EL (cell line): ENCODE measurements at regions not wholly inside any gene's neighbourhood (a gene's known extent, or its start where the extent isn't known, plus 50 kb on each side); places are given as distances from the start of the nearest gene placed in this dataset.

Experiments
- DNase-seq: peaks from one replicate; pipeline ENCODE4 v3.0.0-alpha.2; 2016

DNA sequence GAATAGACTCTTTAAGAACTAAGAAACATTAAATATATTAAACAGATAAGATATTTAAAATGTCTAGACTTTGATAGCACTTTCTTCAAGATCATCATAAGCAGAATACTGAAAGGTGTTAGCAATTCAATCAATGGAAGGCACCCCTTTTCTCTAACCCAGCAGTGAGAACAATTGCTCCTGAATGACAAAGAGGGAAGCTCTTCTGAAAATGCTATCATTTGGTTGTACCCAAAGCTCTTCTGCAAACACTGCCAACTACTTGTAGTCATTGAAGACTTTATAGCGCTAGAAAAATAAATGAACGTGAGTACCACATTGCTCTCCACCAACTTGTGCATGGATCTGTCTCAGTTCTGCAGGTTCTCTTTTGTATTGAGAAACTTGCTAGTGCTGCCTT lies 62.2 kb upstream of the LMO3 start:
- DNase-seq, result no peak

DNA sequence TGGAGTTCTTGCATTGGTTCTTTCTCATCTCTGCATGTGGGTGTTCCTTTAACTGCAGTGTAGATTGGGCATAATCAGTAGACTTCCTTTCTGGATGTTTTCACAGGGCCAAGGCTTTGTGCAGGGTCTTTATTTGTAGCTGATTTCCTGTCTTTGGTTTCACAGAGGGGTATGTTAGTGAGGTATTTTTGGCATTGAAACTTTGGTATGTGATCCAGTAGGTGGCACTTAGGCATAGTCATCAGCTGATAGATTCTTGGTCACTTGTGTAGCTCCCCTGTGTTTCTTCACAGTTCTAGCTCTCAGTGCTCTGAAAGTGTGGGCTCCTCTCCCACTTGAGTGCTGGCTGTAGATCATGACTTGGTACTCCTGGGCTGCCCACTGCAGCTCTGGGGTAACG lies 52.7 kb upstream of the LMO3 start:
- DNase-seq, result no peak
